Liver (tissue), 7 donors: ENCODE measurements at regions not wholly inside any gene's neighbourhood (a gene's known extent, or its start where the extent isn't known, plus 50 kb on each side); places are given as distances from the start of the nearest gene placed in this dataset.

Experiments used
- DNase-seq: peaks from one replicate; pipeline ENCODE4 v3.0.0-alpha.2; 2017; ENCODE audit warnings: low spot score
- H3K27ac ChIP-seq, 2 donors: one replicate each; pipeline ENCODE4 v1.7.0; 2013; ENCODE audit warnings: inconsistent platforms in 2 of 2, low read length in 2 of 2, control low read depth in 1 of 2, low read depth in 1 of 2, mild to moderate bottlenecking in 1 of 2
- H3K27me3 ChIP-seq, 4 donors: one replicate each; pipeline versions ENCODE4 v1.6.1 to v1.7.0; 2013; ENCODE audit warnings: low read length in 3 of 4, inconsistent platforms in 1 of 4, mild to moderate bottlenecking in 1 of 4, moderate library complexity in 1 of 4; ENCODE audit not compliant: control insufficient read depth in 4 of 4, insufficient read depth in 4 of 4
- H3K36me3 ChIP-seq, 4 donors: one replicate each; pipeline versions ENCODE4 v1.6.1 to v1.7.0; 2013; ENCODE audit warnings: low read length in 3 of 4, mild to moderate bottlenecking in 3 of 4, low read depth in 1 of 4, moderate library complexity in 1 of 4; ENCODE audit not compliant: control insufficient read depth in 4 of 4, insufficient read depth in 3 of 4
- H3K4me1 ChIP-seq, 4 donors: one replicate each; pipeline versions ENCODE4 v1.6.1 to v1.7.0; 2013; ENCODE audit warnings: low read length in 3 of 4, mild to moderate bottlenecking in 3 of 4, moderate library complexity in 1 of 4; ENCODE audit not compliant: control insufficient read depth in 4 of 4, insufficient read depth in 4 of 4
- H3K4me3 ChIP-seq, 3 donors: one replicate each; pipeline versions ENCODE4 v1.6.1 to v1.7.0; 2013; ENCODE audit warnings: low read length in 3 of 3, control low read depth in 1 of 3, low read depth in 1 of 3, mild to moderate bottlenecking in 1 of 3
- H3K9ac ChIP-seq, 2 donors: one replicate each; pipeline ENCODE4 v1.7.0; 2013; ENCODE audit warnings: low read length in 2 of 2, mild to moderate bottlenecking in 2 of 2, moderate library complexity in 2 of 2, control low read depth in 1 of 2, low read depth in 1 of 2
- H3K9me3 ChIP-seq, 4 donors: one replicate each; pipeline versions ENCODE4 v1.6.1 to v1.7.0; 2013; ENCODE audit warnings: low read length in 3 of 4; ENCODE audit not compliant: control insufficient read depth in 4 of 4
- ATF3 ChIP-seq: IDR thresholded peaks from 2 replicates; pipeline ENCODE4 v1.6.1; 2016; ENCODE audit warnings: antibody characterized with exemption
- EGR1 ChIP-seq, 2 donors: IDR thresholded peaks; 2 replicates each; pipeline ENCODE4 v1.6.1; 2016 to 2018; ENCODE audit warnings: antibody characterized with exemption in 2 of 2, low read depth in 2 of 2
- FOXA1 ChIP-seq: IDR thresholded peaks from 2 replicates; pipeline ENCODE4 v1.6.1; 2016; ENCODE audit warnings: antibody characterized with exemption
- FOXA2 ChIP-seq: IDR thresholded peaks from 2 replicates; pipeline ENCODE4 v1.6.1; 2016; ENCODE audit warnings: antibody characterized with exemption
- GABPA ChIP-seq, 2 donors: IDR thresholded peaks in 1 of 2; conservative IDR thresholded peaks in 1 of 2; 2 replicates each; pipeline ENCODE4 v1.6.1; 2016; ENCODE audit warnings: antibody characterized with exemption in 2 of 2, mild to moderate bottlenecking in 1 of 2, moderate library complexity in 1 of 2
- HNF4A ChIP-seq, 2 donors: conservative IDR thresholded peaks; 2 replicates each; pipeline ENCODE4 v1.6.1; 2016; ENCODE audit warnings: antibody characterized with exemption in 2 of 2, mild to moderate bottlenecking in 2 of 2
- HNF4G ChIP-seq: IDR thresholded peaks from 2 replicates; pipeline ENCODE4 v1.6.1; 2016; ENCODE audit warnings: antibody characterized with exemption
- JUND ChIP-seq, 2 donors: IDR thresholded peaks; 2 replicates each; pipeline ENCODE4 v1.6.1; 2016; ENCODE audit warnings: antibody characterized with exemption in 2 of 2
- NR2F2 ChIP-seq: IDR thresholded peaks from 2 replicates; pipeline ENCODE4 v1.6.1; 2016; ENCODE audit warnings: antibody characterized with exemption
- RXRA ChIP-seq, 2 donors: IDR thresholded peaks; 2 replicates each; pipeline ENCODE4 v1.6.1; 2017 to 2018; ENCODE audit warnings: antibody characterized with exemption in 2 of 2, mild to moderate bottlenecking in 1 of 2
- TAF1 ChIP-seq: conservative IDR thresholded peaks from 2 replicates; pipeline ENCODE4 v1.6.1; 2016; ENCODE audit warnings: antibody characterized with exemption, mild to moderate bottlenecking
- YY1 ChIP-seq: IDR thresholded peaks from 2 replicates; pipeline ENCODE4 v1.6.1; 2016; ENCODE audit warnings: antibody characterized with exemption, mild to moderate bottlenecking
- ZBTB33 ChIP-seq: IDR thresholded peaks from 2 replicates; pipeline ENCODE4 v1.6.1; 2016; ENCODE audit warnings: antibody characterized with exemption
- whole genome bisulfite sequencing: extraction: QIAGEN DNeasy Blood & Tissue Kit; methylation state at CpG from one replicate; pipeline ENCODE4 v1.1.7; 2013; 5-methylcytosine and 5-hydroxymethylcytosine counted together
- TF ChIP-seq, protein P1 (sequence below): IDR thresholded peaks from 2 replicates; pipeline ENCODE4 v1.6.1; 2016; ENCODE audit warnings: antibody characterized with exemption, mild to moderate bottlenecking
- TF ChIP-seq, protein P2 (sequence below): IDR thresholded peaks from 2 replicates; pipeline ENCODE4 v1.6.1; 2016; ENCODE audit warnings: antibody characterized with exemption
- donor health status: healthy.
- donor health status: healthy.
- donor health status: healthy.
- donor health status: healthy.

GRCh38 chr11:23846902-23847422 lies 649.9 kb upstream of the LUZP2 start:
- Histone ChIP-seq H3K4me1 (no peaks in the 10 kb centered on the region), H3K9me3 (no peaks in the 10 kb centered on the region), H3K36me3 (no peaks in the 10 kb centered on the region), H3K27ac (no peak overlapping the region), H3K27me3 (no peaks in the 10 kb centered on the region), H3K4me3 (no peak overlapping the region), H3K9ac (no peak overlapping the region)
- no peak for TF ChIP-seq JUND (IDR thresholded peaks at IDR 0.05)
- TF ChIP-seq EGR1 (IDR thresholded peaks at IDR 0.05; ENCODE audit: low read depth in 2 of 2) = no peak
- TF ChIP-seq, protein P1, sequence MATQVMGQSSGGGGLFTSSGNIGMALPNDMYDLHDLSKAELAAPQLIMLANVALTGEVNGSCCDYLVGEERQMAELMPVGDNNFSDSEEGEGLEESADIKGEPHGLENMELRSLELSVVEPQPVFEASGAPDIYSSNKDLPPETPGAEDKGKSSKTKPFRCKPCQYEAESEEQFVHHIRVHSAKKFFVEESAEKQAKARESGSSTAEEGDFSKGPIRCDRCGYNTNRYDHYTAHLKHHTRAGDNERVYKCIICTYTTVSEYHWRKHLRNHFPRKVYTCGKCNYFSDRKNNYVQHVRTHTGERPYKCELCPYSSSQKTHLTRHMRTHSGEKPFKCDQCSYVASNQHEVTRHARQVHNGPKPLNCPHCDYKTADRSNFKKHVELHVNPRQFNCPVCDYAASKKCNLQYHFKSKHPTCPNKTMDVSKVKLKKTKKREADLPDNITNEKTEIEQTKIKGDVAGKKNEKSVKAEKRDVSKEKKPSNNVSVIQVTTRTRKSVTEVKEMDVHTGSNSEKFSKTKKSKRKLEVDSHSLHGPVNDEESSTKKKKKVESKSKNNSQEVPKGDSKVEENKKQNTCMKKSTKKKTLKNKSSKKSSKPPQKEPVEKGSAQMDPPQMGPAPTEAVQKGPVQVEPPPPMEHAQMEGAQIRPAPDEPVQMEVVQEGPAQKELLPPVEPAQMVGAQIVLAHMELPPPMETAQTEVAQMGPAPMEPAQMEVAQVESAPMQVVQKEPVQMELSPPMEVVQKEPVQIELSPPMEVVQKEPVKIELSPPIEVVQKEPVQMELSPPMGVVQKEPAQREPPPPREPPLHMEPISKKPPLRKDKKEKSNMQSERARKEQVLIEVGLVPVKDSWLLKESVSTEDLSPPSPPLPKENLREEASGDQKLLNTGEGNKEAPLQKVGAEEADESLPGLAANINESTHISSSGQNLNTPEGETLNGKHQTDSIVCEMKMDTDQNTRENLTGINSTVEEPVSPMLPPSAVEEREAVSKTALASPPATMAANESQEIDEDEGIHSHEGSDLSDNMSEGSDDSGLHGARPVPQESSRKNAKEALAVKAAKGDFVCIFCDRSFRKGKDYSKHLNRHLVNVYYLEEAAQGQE = no peak
- no peak for TF ChIP-seq HNF4A (conservative IDR thresholded peaks at IDR 0.05)
- TF ChIP-seq ATF3 = no peak
- no peak for TF ChIP-seq ZBTB33
- no peak for TF ChIP-seq GABPA (IDR thresholded peaks at IDR 0.05 in 1 of 2, conservative IDR thresholded peaks at IDR 0.05 in 1 of 2)
- TF ChIP-seq, protein P2, sequence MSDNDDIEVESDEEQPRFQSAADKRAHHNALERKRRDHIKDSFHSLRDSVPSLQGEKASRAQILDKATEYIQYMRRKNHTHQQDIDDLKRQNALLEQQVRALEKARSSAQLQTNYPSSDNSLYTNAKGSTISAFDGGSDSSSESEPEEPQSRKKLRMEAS = no peak
- no peak for TF ChIP-seq RXRA (IDR thresholded peaks at IDR 0.05)
- no peak for TF ChIP-seq YY1
- TF ChIP-seq TAF1 = no peak
- no peak for TF ChIP-seq FOXA2
- no peak for TF ChIP-seq HNF4G
- TF ChIP-seq FOXA1 = no peak
- no peak for TF ChIP-seq NR2F2
- DNase-seq = no peak
- WGBS = 65% methylated on average over 5 of the region's 5 CpGs

- Histone ChIP-seq H3K27ac (no peak overlapping the region), H3K4me1 (no peaks in the 10 kb centered on the region), H3K4me3 (no peak overlapping the region), H3K9ac (no peak overlapping the region), H3K27me3 (no peaks in the 10 kb centered on the region), H3K36me3 (no peaks in the 10 kb centered on the region), H3K9me3 (no peaks in the 10 kb centered on the region)
- TF ChIP-seq FOXA1 (no peak), EGR1 (IDR thresholded peaks at IDR 0.05; ENCODE audit: low read depth in 2 of 2) (no peak)
- DNase-seq = no peak
- 50% methylated on average over 1 of the region's 1 CpG for WGBS
Measured at GRCh38 chr11:23851216-23851615, 645.6 kb upstream of the LUZP2 start.
